B cell (primary cell): ENCODE measurements at regions not wholly inside any gene's neighbourhood (a gene's known extent, or its start where the extent isn't known, plus 50 kb on each side); places are given as distances from the start of the nearest gene placed in this dataset.

Experiments used
- ATAC-seq: fragments of 200-7000 bp; cut with Tn5 transposase; one replicate; pipeline ENCODE4 v1.10.0; 2021; ENCODE audit warnings: low read depth, mild to moderate bottlenecking, moderate number of reproducible peaks, moderate library complexity
- CTCF ChIA-PET: fragments of 350-600 bp; sonication (Branson Sonifier 250); formaldehyde crosslinking; loops from one replicate; lab custom pipeline; 2021; ENCODE audit warnings: antibody characterized with exemption, inconsistent platforms; lab: Charles Lee
- POLR2A ChIA-PET: fragments of 350-600 bp; sonication (Branson Sonifier 250); formaldehyde crosslinking; loops from one replicate; lab custom pipeline; 2021; ENCODE audit warnings: antibody characterized with exemption; lab: Charles Lee
- DNase-seq: peaks from one replicate; pipeline ENCODE4 v3.0.0; 2013
- H2AFZ ChIP-seq: 2 replicates; pipeline ENCODE4 v1.6.1; 2012; ENCODE audit warnings: mild to moderate bottlenecking, low read depth, low read length; ENCODE audit not compliant: insufficient read depth, poor library complexity, severe bottlenecking
- H3K27ac ChIP-seq, 2 donors: 1 replicate in 1 of 2; 2 replicates in 1 of 2; pipeline ENCODE4 v1.5.1; 2012 to 2013; ENCODE audit warnings: low read length in 2 of 2, mild to moderate bottlenecking in 2 of 2, moderate library complexity in 1 of 2
- H3K27me3 ChIP-seq, 4 experiments: fragments of 200-600 bp in 1 of 4; sonication (generic) in 1 of 4; replicated peaks in 1 of 4; 1 replicate in 2 of 4; 2 replicates in 2 of 4; pipeline versions ENCODE4 v1.6.1 to v1.7.0; 2013 to 2016; ENCODE audit warnings: low read length in 3 of 4, mild to moderate bottlenecking in 2 of 4, mixed read lengths in 1 of 4, moderate library complexity in 1 of 4; ENCODE audit not compliant: insufficient read depth in 4 of 4, control insufficient read depth in 3 of 4; ENCODE audit errors: control extremely low read depth in 1 of 4
- H3K36me3 ChIP-seq, 2 experiments: replicated peaks in 1 of 2; 1 replicate in 1 of 2; 2 replicates in 1 of 2; pipeline versions ENCODE4 v1.6.1 to v1.7.1; 2013; ENCODE audit warnings: low read length in 1 of 2; ENCODE audit not compliant: insufficient read depth in 2 of 2, control insufficient read depth in 1 of 2; ENCODE audit errors: control extremely low read depth in 1 of 2, extremely low read depth in 1 of 2
- H3K4me1 ChIP-seq, 2 donors: fragments of 200-600 bp in 1 of 2; sonication (generic) in 1 of 2; 1 replicate in 1 of 2; 2 replicates in 1 of 2; pipeline versions ENCODE4 v1.5.1 to v1.6.1; 2013 to 2017; ENCODE audit warnings: low read length in 2 of 2; ENCODE audit not compliant: control insufficient read depth in 2 of 2, insufficient read depth in 2 of 2
- H3K4me2 ChIP-seq: replicated peaks from 2 replicates; pipeline ENCODE3; 2012; ENCODE audit warnings: mild to moderate bottlenecking, low read depth, low read length; ENCODE audit not compliant: poor library complexity, severe bottlenecking
- H3K4me3 ChIP-seq, 5 experiments: fragments of 200-600 bp in 1 of 5; sonication (generic) in 1 of 5; 1 replicate in 3 of 5; 2 replicates in 2 of 5; pipeline versions ENCODE4 v1.5.1 to v1.7.0; 2011 to 2016; ENCODE audit warnings: low read length in 4 of 5, mild to moderate bottlenecking in 4 of 5, low read depth in 2 of 5, control low read depth in 1 of 5, moderate library complexity in 1 of 5; ENCODE audit not compliant: insufficient read depth in 1 of 5; ENCODE audit errors: control extremely low read depth in 1 of 5, extremely low read depth in 1 of 5
- H3K79me2 ChIP-seq: fragments of 200-600 bp; sonication (generic); one replicate; pipeline ENCODE4 v1.6.0; 2016; ENCODE audit warnings: low read length; ENCODE audit not compliant: control insufficient read depth, insufficient read depth
- H3K9ac ChIP-seq: fragments of 200-600 bp; sonication (generic); 2 replicates; pipeline ENCODE4 v1.6.1; 2017; ENCODE audit warnings: mild to moderate bottlenecking, low read length, moderate library complexity
- H3K9me3 ChIP-seq, 3 donors: one replicate each; pipeline versions ENCODE4 v1.6.1 to v1.7.1; 2013; ENCODE audit warnings: low read length in 2 of 3; ENCODE audit not compliant: control insufficient read depth in 2 of 3, insufficient read depth in 1 of 3; ENCODE audit errors: control extremely low read depth in 1 of 3
- H4K20me1 ChIP-seq: 2 replicates; pipeline ENCODE4 v1.6.0; 2012; ENCODE audit warnings: mild to moderate bottlenecking, low read length; ENCODE audit not compliant: insufficient read depth, control insufficient read depth, poor library complexity, severe bottlenecking
- H3K27ac Mint-ChIP-seq: one replicate; pipeline ENCODE4 v1.8.0; 2021; ENCODE audit warnings: mixed read lengths
- H3K27me3 Mint-ChIP-seq: one replicate; pipeline ENCODE4 v1.8.0; 2021; ENCODE audit warnings: mixed read lengths
- H3K4me1 Mint-ChIP-seq: one replicate; pipeline ENCODE4 v1.8.0; 2021; ENCODE audit warnings: mixed read lengths
- H3K4me3 Mint-ChIP-seq: one replicate; pipeline ENCODE4 v1.8.0; 2021; ENCODE audit warnings: mixed read lengths
- H3K9me3 Mint-ChIP-seq: one replicate; pipeline ENCODE4 v1.8.0; 2022; ENCODE audit warnings: mixed read lengths; ENCODE audit not compliant: insufficient read depth
- CTCF ChIP-seq: fragments of 200-600 bp; IDR thresholded peaks from one replicate; pipeline ENCODE4 v1.8.0; 2022; ENCODE audit warnings: antibody characterized with exemption, mild to moderate bottlenecking
- EZH2 ChIP-seq: IDR thresholded peaks from 2 replicates; pipeline ENCODE4 v1.6.1; 2012; ENCODE audit warnings: borderline replicate concordance, low read depth, mild to moderate bottlenecking, moderate library complexity, low read length; ENCODE audit not compliant: insufficient read depth, poor library complexity, severe bottlenecking
- whole genome bisulfite sequencing: methylation state at CpG from one replicate; pipeline ENCODE4 v1.1.5; 2013; ENCODE audit warnings: missing lambda C conversion rate; ENCODE audit not compliant: insufficient coverage; 5-methylcytosine and 5-hydroxymethylcytosine counted together
- intact Hi-C: fragments of 100-400 bp; cut with micrococcal nuclease; formaldehyde crosslinking; loops from one replicate; pipeline ENCODE4 v1.10.0; 2022

- Mint-ChIP-seq H3K27me3 (no peaks in the 10 kb centered on the region), H3K4me1 (no peaks in the 10 kb centered on the region), H3K9me3 (no peaks in the 10 kb centered on the region), H3K4me3 (no peak overlapping the region), H3K27ac (no peak overlapping the region)
- TF ChIP-seq EZH2 (no peak), CTCF (no peak)
- no peaks in the 10 kb centered on the region for H3K27me3 ChIP-seq
- no peak overlapping the region for H2AFZ ChIP-seq
- H3K36me3 ChIP-seq = no peaks in the 10 kb centered on the region
- H4K20me1 ChIP-seq = no peaks in the 10 kb centered on the region
- H3K9ac ChIP-seq = no peak overlapping the region
- no CpG with 5 or more reads among the region's 1 CpG for WGBS
- H3K79me2 ChIP-seq = no peaks in the 10 kb centered on the region
- no peak overlapping the region for H3K4me2 ChIP-seq
- CTCF ChIA-PET = no interaction called here
- intact Hi-C loops = no loop called here
- DNase-seq = no peak
- no peak overlapping the region for H3K27ac ChIP-seq
- POLR2A ChIA-PET = no interaction called here
- no peak overlapping the region for H3K4me3 ChIP-seq
- H3K9me3 ChIP-seq = no peaks in the 10 kb centered on the region
- ATAC-seq = no peak
- no peaks in the 10 kb centered on the region for H3K4me1 ChIP-seq
These were observed 1375.6 kb downstream of the EFNB2 start for GRCh38 chr13:105159841-105160240.

- H3K27ac ChIP-seq = no peak overlapping the region
- H4K20me1 ChIP-seq = no peaks in the 10 kb centered on the region
- Mint-ChIP-seq H3K9me3 (no peaks in the 10 kb centered on the region), H3K27me3 (peaks cover 3% of the 10 kb centered on the region), H3K27ac (no peak overlapping the region), H3K4me3 (no peak overlapping the region), H3K4me1 (no peaks in the 10 kb centered on the region)
- no peaks in the 10 kb centered on the region for H3K9me3 ChIP-seq
- no peak for DNase-seq
- no peak overlapping the region for H2AFZ ChIP-seq
- no peak overlapping the region for H3K4me3 ChIP-seq
- ChIA-PET POLR2A (no interaction called here), CTCF (no interaction called here)
- no peak for TF ChIP-seq EZH2
- TF ChIP-seq CTCF = no peak
- H3K9ac ChIP-seq = no peak overlapping the region
- H3K36me3 ChIP-seq = no peaks in the 10 kb centered on the region
- ATAC-seq = no peak
- H3K27me3 ChIP-seq = no peaks in the 10 kb centered on the region
- WGBS = no CpG with 5 or more reads among the region's 1 CpG
- intact Hi-C loops = no loop called here
- H3K4me2 ChIP-seq = no peak overlapping the region
- no peaks in the 10 kb centered on the region for H3K79me2 ChIP-seq
- H3K4me1 ChIP-seq = no peaks in the 10 kb centered on the region
These were observed 1381.9 kb downstream of the EFNB2 start for GRCh38 chr13:105153611-105154010.
